GM18909 (cell line): ENCODE measurements at regions not wholly inside any gene's neighbourhood (a gene's known extent, or its start where the extent isn't known, plus 50 kb on each side); places are given as distances from the start of the nearest gene placed in this dataset.
"Not testable (repeated sequence)": the region's sequence is repeated elsewhere in the genome, so short reads cannot be mapped to it uniquely, and the experiment has no call there.

Experiments used
- ATAC-seq: cut with Tn5 transposase; IDR thresholded peaks from one replicate; pipeline ENCODE4 v1.9.1; 2021; ENCODE audit warnings: mild to moderate bottlenecking; ENCODE audit not compliant: unreplicated experiment, poor library complexity

DNA sequence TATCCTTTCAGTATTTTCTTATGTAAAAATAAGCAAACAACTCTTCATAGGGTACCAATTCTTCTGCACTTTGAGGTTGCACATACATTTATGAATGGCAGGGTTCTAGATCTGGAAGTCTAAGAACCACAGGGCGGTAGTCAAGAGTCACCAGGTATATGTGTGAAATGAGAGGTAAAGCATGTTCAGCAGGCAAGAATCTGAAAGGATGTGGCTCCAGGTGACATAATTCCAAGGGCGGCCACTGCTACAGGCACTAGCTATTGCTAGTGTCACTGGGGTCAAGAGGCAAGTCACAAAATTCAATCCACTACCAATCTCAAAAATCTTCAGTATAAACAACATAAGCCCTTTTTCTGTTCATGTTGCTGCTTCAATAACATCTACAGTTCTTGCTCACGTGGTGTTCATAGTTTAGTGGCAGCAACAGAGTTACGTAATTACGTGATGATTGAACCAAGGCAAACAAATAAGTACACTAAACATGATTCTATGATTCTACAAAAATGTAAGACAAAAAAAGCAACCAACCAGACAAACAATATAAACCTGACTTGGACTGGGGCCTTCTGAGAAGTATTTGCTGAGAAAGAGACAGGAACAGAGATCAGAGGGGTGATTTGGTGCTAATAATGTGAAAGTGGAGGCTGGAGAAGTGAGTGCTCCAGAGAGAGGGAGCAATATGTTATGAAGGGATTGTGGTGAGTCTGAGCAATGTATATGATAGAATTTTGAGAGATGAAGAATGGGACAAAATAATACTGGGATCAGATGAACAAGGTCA lies 101.7 kb downstream of the NAA11 start:
- ATAC-seq: no peak

DNA sequence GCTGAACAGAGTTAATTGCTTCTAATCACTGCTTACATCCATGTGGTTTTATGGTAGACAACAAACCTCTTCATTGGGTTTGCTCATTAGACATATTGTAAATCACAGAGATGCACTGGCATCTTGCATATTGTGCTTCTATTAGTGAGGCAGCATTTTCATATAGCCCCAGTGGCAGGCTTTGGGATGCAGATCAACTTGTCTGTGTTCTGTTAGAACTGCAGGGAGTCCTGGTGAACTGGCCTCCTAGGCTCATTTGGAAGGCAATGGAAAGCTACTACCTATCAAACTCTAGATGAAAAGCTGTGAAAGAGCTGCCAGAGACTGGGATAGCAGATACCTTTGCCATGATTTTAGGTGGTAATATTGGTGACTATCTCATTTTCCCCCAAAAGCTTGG lies 108.8 kb downstream of the NAA11 start:
- no peak for ATAC-seq

GRCh38 chr4:79213702-79214101 lies 112.2 kb downstream of the NAA11 start:
- ATAC-seq: no peak

DNA sequence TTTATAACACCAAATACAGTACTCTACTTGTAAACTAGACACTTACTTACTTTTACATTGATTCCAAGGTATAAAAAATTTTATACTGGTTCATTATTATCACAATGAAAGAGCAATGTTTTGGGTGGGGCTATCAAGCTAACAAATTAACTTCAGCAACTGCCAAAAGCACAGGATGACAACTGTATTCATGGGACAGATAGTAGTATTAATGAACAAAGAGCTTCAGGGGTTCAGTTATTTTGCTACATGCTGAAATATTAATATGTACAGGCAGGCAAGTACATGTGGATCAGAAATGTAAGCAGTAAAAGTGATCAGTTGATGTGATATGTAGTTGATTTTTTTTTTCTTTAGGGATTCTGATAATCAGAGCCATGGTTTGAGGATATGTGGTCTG lies 112.9 kb downstream of the NAA11 start:
- no peak for ATAC-seq

DNA sequence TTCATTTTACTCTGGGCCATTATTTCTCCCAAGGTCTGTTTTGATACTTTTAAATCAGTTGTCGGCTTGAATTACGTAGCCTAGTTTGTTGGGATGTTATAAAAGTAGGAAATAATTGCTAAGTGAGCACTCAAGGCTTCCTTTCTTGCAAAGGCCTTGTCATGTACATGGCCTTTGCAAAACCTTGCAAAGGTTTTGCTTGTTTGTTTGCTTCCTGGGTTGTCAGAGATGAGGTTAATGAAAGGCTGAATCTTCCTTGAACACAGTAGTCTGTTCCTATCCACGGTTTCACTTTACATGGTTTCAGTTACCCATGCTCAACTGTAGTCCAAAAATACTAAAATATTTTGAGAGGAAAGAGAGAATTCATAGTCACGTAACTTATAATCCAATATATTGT lies 113.5 kb downstream of the NAA11 start:
- no peak for ATAC-seq

- ATAC-seq: no peak
Measured at GRCh38 chr4:79211490-79211889, 114.4 kb downstream of the NAA11 start.

DNA sequence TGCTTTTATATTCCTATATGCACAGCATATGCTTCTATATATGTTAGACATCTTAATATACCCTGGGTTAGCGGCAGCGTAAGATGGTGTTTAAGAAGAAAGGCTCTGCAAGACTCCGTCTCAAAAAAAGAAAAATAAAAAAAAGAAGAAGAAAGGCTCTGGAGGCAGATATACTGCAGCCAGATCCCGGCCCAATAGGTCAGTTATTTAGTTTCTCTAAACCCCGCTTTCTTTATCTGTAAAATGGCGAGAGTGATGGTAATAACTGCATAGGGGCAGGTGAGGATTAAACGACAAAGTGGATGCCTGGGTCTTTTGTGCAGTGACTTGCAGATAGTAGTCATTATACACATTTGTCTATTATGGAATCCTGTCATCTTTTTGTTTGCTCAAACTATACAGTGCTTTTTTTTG lies 115.2 kb downstream of the NAA11 start:
- no peak for ATAC-seq

DNA sequence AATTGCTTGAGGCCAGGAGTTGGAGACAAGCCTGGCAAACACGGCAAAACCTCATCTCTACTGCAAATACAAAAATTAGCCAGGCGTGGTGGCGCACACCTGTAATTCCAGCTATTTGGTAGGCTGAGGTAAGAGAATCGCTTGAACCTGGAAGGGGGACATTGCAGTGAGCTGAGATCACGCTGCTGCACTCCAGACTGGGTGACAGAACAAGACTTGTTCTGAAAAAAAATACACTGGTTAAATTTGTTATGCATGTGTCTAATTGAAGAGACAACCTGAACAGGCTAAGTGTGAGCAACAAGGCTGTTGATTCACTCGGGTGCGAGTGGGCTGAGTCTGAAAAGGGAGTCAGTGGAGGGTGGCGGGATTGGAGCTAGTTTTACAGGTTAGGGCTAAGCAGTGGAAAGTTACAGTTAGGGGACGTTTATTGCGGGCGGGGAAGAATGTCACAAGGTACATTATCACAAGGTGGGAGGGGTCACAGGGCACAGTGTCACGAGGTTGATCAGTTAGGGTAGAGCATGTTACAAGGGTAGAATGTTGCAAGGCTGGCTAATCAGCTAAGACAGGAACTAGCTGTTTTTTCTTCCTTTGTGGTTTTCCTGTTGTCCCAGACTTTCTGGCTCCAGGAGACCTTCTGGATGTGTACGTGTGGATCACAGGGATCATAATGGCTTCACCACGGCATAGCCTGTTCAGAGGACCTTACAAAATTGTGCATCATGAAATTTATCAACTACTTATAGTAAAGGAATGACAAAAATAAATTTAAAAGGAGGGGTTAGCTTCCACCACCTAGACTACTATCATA lies 115.8 kb downstream of the NAA11 start:
- no peak for ATAC-seq

- ATAC-seq: no peak
Measured at GRCh38 chr4:79209081-79209480, 116.8 kb downstream of the NAA11 start.

GRCh38 chr4:79207281-79207680 lies 118.6 kb downstream of the NAA11 start:
- ATAC-seq: no peak

DNA sequence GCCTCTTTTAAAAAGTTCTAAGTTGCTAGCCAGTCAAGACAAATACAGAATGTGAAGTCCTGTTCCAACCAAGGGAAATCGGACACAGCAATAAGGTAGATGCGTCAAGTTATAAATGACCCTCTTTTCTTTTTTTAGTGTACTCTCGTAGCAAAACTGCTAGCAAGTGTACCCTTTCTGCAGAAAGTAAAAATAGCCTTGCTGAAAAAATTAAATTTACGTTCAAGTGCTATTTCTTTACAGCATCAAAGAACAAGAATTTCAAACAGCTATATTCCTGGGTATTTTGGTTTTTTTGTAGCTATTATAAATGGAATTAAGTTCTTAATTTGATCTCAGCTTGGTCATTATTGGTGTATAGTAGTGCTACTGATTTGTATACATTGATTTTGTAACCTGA lies 119.2 kb downstream of the NAA11 start:
- no peak for ATAC-seq

GRCh38 chr4:79205121-79205520 lies 120.7 kb downstream of the NAA11 start:
- no peak for ATAC-seq

DNA sequence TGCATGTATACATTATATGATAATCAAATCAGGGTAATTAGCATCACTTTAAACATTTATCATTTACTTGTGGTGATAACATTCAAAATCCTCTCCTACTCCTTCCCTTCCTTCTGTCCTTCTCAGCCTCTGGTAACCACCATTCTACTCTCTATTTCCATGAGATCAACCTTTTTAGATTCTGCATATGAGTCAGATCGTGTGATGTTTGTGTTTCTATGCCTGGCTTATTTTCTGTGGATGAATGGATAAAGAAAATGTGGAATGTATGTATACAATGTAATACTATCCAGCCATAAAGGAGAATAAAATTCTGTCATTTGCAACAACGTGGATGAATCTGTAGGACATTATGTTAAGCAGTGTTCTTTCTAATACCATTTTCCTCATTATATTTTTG lies 123.9 kb downstream of the NAA11 start:
- no peak for ATAC-seq

DNA sequence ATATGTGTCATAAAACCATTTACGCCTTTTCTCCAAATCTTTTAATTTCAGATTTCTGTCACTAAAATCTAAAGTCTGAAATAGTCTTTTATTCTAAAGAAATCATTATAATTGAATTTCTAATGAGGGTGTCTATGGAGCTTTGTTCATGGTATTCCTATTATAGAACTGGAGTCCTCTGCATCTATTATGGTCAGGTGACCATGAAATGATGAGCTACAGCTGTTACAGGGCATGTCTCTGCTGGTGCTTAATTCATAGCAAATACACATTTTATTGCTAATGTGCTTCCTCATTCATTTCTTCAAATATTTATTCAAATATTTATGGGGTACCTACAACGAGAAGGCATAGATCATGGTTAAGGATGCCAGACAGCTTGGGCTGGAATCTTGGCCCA lies 126.1 kb downstream of the NAA11 start:
- no peak for ATAC-seq

- no peak for ATAC-seq
Measured at GRCh38 chr4:79198951-79199587, 126.8 kb downstream of the NAA11 start.

GRCh38 chr4:79197275-79198009 lies 128.4 kb downstream of the NAA11 start:
- no peak for ATAC-seq

DNA sequence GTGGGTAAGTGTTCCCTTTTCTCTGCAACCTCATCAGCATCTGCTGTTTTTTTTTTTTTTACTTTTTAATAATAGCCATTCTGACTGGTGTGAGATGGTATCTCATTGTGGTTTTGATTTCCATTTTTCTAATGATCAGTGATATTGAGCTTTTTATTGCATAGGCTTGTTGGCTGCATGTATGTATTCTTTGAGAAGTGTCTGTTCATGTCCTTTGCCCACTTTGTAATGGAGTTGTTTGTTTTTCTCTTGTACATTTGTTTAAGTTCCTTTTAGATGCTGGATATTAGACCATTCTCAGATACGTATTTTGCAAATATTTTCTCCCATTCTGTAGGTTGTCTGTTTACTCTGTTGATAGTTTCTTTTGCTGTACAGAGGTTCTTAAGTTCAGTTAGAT lies 134.6 kb downstream of the NAA11 start:
- not testable (repeated sequence) for ATAC-seq

- ATAC-seq: no peak
Measured at GRCh38 chr4:79185526-79186045, 140.3 kb downstream of the NAA11 start.

DNA sequence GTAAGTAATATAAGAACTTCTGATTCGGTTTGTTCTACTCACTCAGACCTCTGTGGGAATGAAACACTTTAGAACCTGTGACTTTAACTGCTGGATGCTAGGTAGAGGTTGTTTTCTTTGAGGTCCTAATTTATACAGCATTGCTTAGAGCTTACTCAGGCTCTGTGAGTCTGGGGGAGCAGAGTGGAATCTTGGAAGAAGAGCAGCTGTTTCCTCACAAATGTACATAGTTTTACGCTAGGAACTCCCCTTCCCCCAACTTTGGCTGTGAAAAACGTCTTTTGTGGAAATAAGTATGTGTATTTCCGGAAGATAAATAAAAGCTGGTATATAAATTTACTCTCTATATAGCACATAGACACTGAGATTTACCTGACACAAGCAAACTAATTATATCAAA lies 141.4 kb downstream of the NAA11 start:
- no peak for ATAC-seq

DNA sequence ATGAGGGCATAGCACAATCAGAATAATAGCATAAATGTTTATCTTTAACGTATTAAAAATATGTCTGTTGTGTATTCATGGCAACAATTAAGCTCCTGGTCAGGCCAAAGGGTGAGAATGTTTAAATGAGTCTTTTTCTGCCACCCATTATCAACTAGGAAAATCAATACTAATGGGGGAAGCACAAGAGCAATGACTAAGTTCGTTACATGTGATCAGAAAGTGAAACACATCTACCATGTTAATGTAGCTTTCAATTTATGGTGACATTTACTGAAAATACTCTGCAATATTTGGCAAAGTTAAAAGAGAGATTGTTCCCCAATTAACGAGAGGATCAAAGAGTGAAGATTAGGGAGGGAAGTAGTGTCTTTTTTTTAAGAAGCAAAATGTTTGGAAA lies 143.7 kb downstream of the NAA11 start:
- ATAC-seq: no peak
